Liver (tissue), 8 donors: ENCODE measurements at regions not wholly inside any gene's neighbourhood (a gene's known extent, or its start where the extent isn't known, plus 50 kb on each side); places are given as distances from the start of the nearest gene placed in this dataset.

Experiments used
- DNase-seq: peaks from one replicate; pipeline ENCODE4 v3.0.0-alpha.2; 2017; ENCODE audit warnings: low spot score
- H3K27ac ChIP-seq, 2 donors: one replicate each; pipeline ENCODE4 v1.7.0; 2013; ENCODE audit warnings: inconsistent platforms in 2 of 2, low read length in 2 of 2, control low read depth in 1 of 2, low read depth in 1 of 2, mild to moderate bottlenecking in 1 of 2
- H3K27me3 ChIP-seq, 4 donors: one replicate each; pipeline versions ENCODE4 v1.6.1 to v1.7.0; 2013; ENCODE audit warnings: low read length in 3 of 4, inconsistent platforms in 1 of 4, mild to moderate bottlenecking in 1 of 4, moderate library complexity in 1 of 4; ENCODE audit not compliant: control insufficient read depth in 4 of 4, insufficient read depth in 4 of 4
- H3K36me3 ChIP-seq, 4 donors: one replicate each; pipeline versions ENCODE4 v1.6.1 to v1.7.0; 2013; ENCODE audit warnings: low read length in 3 of 4, mild to moderate bottlenecking in 3 of 4, low read depth in 1 of 4, moderate library complexity in 1 of 4; ENCODE audit not compliant: control insufficient read depth in 4 of 4, insufficient read depth in 3 of 4
- H3K4me1 ChIP-seq, 4 donors: one replicate each; pipeline versions ENCODE4 v1.6.1 to v1.7.0; 2013; ENCODE audit warnings: low read length in 3 of 4, mild to moderate bottlenecking in 3 of 4, moderate library complexity in 1 of 4; ENCODE audit not compliant: control insufficient read depth in 4 of 4, insufficient read depth in 4 of 4
- H3K4me3 ChIP-seq, 3 donors: one replicate each; pipeline versions ENCODE4 v1.6.1 to v1.7.0; 2013; ENCODE audit warnings: low read length in 3 of 3, control low read depth in 1 of 3, low read depth in 1 of 3, mild to moderate bottlenecking in 1 of 3
- H3K9ac ChIP-seq, 2 donors: one replicate each; pipeline ENCODE4 v1.7.0; 2013; ENCODE audit warnings: low read length in 2 of 2, mild to moderate bottlenecking in 2 of 2, moderate library complexity in 2 of 2, control low read depth in 1 of 2, low read depth in 1 of 2
- H3K9me3 ChIP-seq, 4 donors: one replicate each; pipeline versions ENCODE4 v1.6.1 to v1.7.0; 2013; ENCODE audit warnings: low read length in 3 of 4; ENCODE audit not compliant: control insufficient read depth in 4 of 4
- ATF3 ChIP-seq: IDR thresholded peaks from 2 replicates; pipeline ENCODE4 v1.6.1; 2016; ENCODE audit warnings: antibody characterized with exemption
- CTCF ChIP-seq: fragments of 150-350 bp; IDR thresholded peaks from 2 replicates; pipeline ENCODE4 v1.5.1; 2017; ENCODE audit warnings: improper control_type of control experiment, low read depth, low read length; ENCODE audit not compliant: missing input control
- FOXA2 ChIP-seq: IDR thresholded peaks from 2 replicates; pipeline ENCODE4 v1.6.1; 2016; ENCODE audit warnings: antibody characterized with exemption
- GABPA ChIP-seq, 2 donors: IDR thresholded peaks in 1 of 2; conservative IDR thresholded peaks in 1 of 2; 2 replicates each; pipeline ENCODE4 v1.6.1; 2016; ENCODE audit warnings: antibody characterized with exemption in 2 of 2, mild to moderate bottlenecking in 1 of 2, moderate library complexity in 1 of 2
- HNF4G ChIP-seq: IDR thresholded peaks from 2 replicates; pipeline ENCODE4 v1.6.1; 2016; ENCODE audit warnings: antibody characterized with exemption
- REST ChIP-seq: IDR thresholded peaks from 2 replicates; pipeline ENCODE4 v1.6.1; 2016; ENCODE audit warnings: antibody characterized with exemption, mild to moderate bottlenecking
- RXRA ChIP-seq, 2 donors: IDR thresholded peaks; 2 replicates each; pipeline ENCODE4 v1.6.1; 2017 to 2018; ENCODE audit warnings: antibody characterized with exemption in 2 of 2, mild to moderate bottlenecking in 1 of 2
- SP1 ChIP-seq: IDR thresholded peaks from 2 replicates; pipeline ENCODE4 v1.6.1; 2018; ENCODE audit warnings: antibody characterized with exemption, mild to moderate bottlenecking
- TAF1 ChIP-seq: conservative IDR thresholded peaks from 2 replicates; pipeline ENCODE4 v1.6.1; 2016; ENCODE audit warnings: antibody characterized with exemption, mild to moderate bottlenecking
- WGBS: extraction: QIAGEN DNeasy Blood & Tissue Kit; methylation state at CpG from one replicate; pipeline ENCODE4 v1.1.7; 2013; 5-methylcytosine and 5-hydroxymethylcytosine counted together
- donor health status: healthy.
- donor health status: healthy.
- donor health status: healthy.
- donor health status: healthy.
- donor health status: healthy.

- peaks cover 0 to 2% (median 0%) of the 10 kb centered on the region in 4 donors for H3K9me3 ChIP-seq
- no peaks in the 10 kb centered on the region for H3K4me1 ChIP-seq
- no peaks in the 10 kb centered on the region for H3K36me3 ChIP-seq
- H3K27me3 ChIP-seq = no peaks in the 10 kb centered on the region
- 82% methylated on average over 10 of the region's 10 CpGs for WGBS
- H3K4me3 ChIP-seq = no peak overlapping the region
- DNase-seq = no peak
- TF ChIP-seq TAF1 (no peak), FOXA2 (no peak), HNF4G (no peak), REST (no peak), SP1 (no peak), ATF3 (no peak)
- no peak overlapping the region for H3K27ac ChIP-seq
- no peak overlapping the region for H3K9ac ChIP-seq
Observed at GRCh38 chr11:24400059-24400665, 96.7 kb upstream of the LUZP2 start.

- TF ChIP-seq TAF1 (no peak), GABPA (IDR thresholded peaks at IDR 0.05 in 1 of 2, conservative IDR thresholded peaks at IDR 0.05 in 1 of 2) (no peak), RXRA (IDR thresholded peaks at IDR 0.05) (no peak), CTCF (no peak), REST (no peak), SP1 (no peak)
- DNase-seq = no peak
- Histone ChIP-seq H3K27me3 (no peaks in the 10 kb centered on the region), H3K27ac (no peak overlapping the region), H3K4me1 (no peaks in the 10 kb centered on the region), H3K36me3 (no peaks in the 10 kb centered on the region), H3K9ac (no peak overlapping the region), H3K4me3 (no peak overlapping the region), H3K9me3 (no peaks in the 10 kb centered on the region)
- WGBS = 64% methylated on average over 6 of the region's 6 CpGs
Observed at GRCh38 chr11:24406389-24406788, 90.5 kb upstream of the LUZP2 start.
